Mesenchymal stem cell (in vitro differentiated cells and primary cell): ENCODE measurements at regions not wholly inside any gene's neighbourhood (a gene's known extent, or its start where the extent isn't known, plus 50 kb on each side); places are given as distances from the start of the nearest gene placed in this dataset.
A peak's percentile ranks its signal among the peaks of the same experiment; 100 is the strongest.

ENCODE experiments used
- DNase-seq: peaks from one replicate; pipeline ENCODE4 v3.0.0-alpha.2; 2013
- H2AFZ ChIP-seq: one replicate; pipeline ENCODE4 v1.6.1; 2013; ENCODE audit warnings: low read depth, mild to moderate bottlenecking, control low read depth, inconsistent platforms, low read length, moderate library complexity
- H2AK5ac ChIP-seq: 2 replicates; pipeline ENCODE4 v1.6.1; 2013; ENCODE audit warnings: low read length, moderate library complexity, mild to moderate bottlenecking, inconsistent platforms; ENCODE audit not compliant: severe bottlenecking
- H2BK120ac ChIP-seq: one replicate; pipeline ENCODE4 v1.6.1; 2013; ENCODE audit warnings: low read depth, mild to moderate bottlenecking, inconsistent platforms, low read length, moderate library complexity
- H2BK12ac ChIP-seq, 2 experiments: one replicate each; pipeline ENCODE4 v1.6.1; 2013; ENCODE audit warnings: inconsistent platforms in 2 of 2, low read length in 2 of 2, mild to moderate bottlenecking in 2 of 2, moderate library complexity in 2 of 2, control low read depth in 1 of 2
- H2BK15ac ChIP-seq: one replicate; pipeline ENCODE4 v1.6.1; 2013; ENCODE audit warnings: mild to moderate bottlenecking, low read depth, inconsistent platforms; ENCODE audit not compliant: poor library complexity, severe bottlenecking
- H2BK5ac ChIP-seq: 2 replicates; pipeline ENCODE4 v1.6.1; 2013; ENCODE audit warnings: low read depth, mild to moderate bottlenecking, low read length, control low read depth, inconsistent platforms; ENCODE audit not compliant: poor library complexity, severe bottlenecking
- H3K14ac ChIP-seq, 2 experiments: one replicate each; pipeline ENCODE4 v1.6.1; 2013; ENCODE audit warnings: inconsistent platforms in 2 of 2, low read length in 2 of 2, control low read depth in 1 of 2, mild to moderate bottlenecking in 1 of 2, moderate library complexity in 1 of 2
- H3K18ac ChIP-seq, 2 experiments: one replicate each; pipeline ENCODE4 v1.6.1; 2013; ENCODE audit warnings: inconsistent platforms in 2 of 2, low read length in 2 of 2, control low read depth in 1 of 2, low read depth in 1 of 2, mild to moderate bottlenecking in 1 of 2
- H3K23ac ChIP-seq, 2 experiments: one replicate each; pipeline ENCODE4 v1.6.1; 2013; ENCODE audit warnings: inconsistent platforms in 2 of 2, low read length in 2 of 2, mild to moderate bottlenecking in 2 of 2, moderate library complexity in 2 of 2, control low read depth in 1 of 2
- H3K27ac ChIP-seq: 2 replicates; pipeline ENCODE4 v1.5.1; 2013; ENCODE audit warnings: mild to moderate bottlenecking, moderate library complexity, low read length, control low read depth, inconsistent platforms; ENCODE audit not compliant: poor library complexity, severe bottlenecking
- H3K27me3 ChIP-seq, 2 experiments: 2 replicates each; pipeline versions ENCODE4 v1.6.1 to v1.7.0; 2013; ENCODE audit warnings: low read length in 2 of 2, mild to moderate bottlenecking in 2 of 2, moderate library complexity in 2 of 2, control low read depth in 1 of 2, inconsistent platforms in 1 of 2; ENCODE audit not compliant: control insufficient read depth in 1 of 2, insufficient read depth in 1 of 2
- H3K36me3 ChIP-seq, 2 experiments: 2 replicates each; pipeline versions ENCODE4 v1.6.1 to v1.7.0; 2013; ENCODE audit warnings: low read length in 2 of 2, control low read depth in 1 of 2, inconsistent platforms in 1 of 2, low read depth in 1 of 2, mild to moderate bottlenecking in 1 of 2; ENCODE audit not compliant: insufficient read depth in 2 of 2, control insufficient read depth in 1 of 2
- H3K4ac ChIP-seq, 2 experiments: one replicate each; pipeline ENCODE4 v1.6.1; 2013; ENCODE audit warnings: inconsistent platforms in 2 of 2, low read length in 2 of 2, mild to moderate bottlenecking in 2 of 2, moderate library complexity in 2 of 2, control low read depth in 1 of 2, low read depth in 1 of 2
- H3K4me1 ChIP-seq: 2 replicates; pipeline ENCODE4 v1.6.1; 2013; ENCODE audit warnings: low read depth, low read length, control low read depth; ENCODE audit not compliant: control insufficient read depth, insufficient read depth
- H3K4me2 ChIP-seq: 2 replicates; pipeline ENCODE4 v1.6.1; 2013; ENCODE audit warnings: low read length, mild to moderate bottlenecking, inconsistent platforms; ENCODE audit not compliant: poor library complexity, severe bottlenecking
- H3K4me3 ChIP-seq, 2 experiments: 2 replicates each; pipeline versions ENCODE4 v1.5.1 to v1.7.0; 2013; ENCODE audit warnings: low read length in 2 of 2, mild to moderate bottlenecking in 2 of 2, control low read depth in 1 of 2, low read depth in 1 of 2; ENCODE audit not compliant: insufficient read depth in 1 of 2
- H3K79me1 ChIP-seq: replicated peaks from 2 replicates; pipeline ENCODE4 v1.6.1; 2013; ENCODE audit warnings: mild to moderate bottlenecking, control low read depth, low read length, inconsistent platforms; ENCODE audit not compliant: poor library complexity, severe bottlenecking
- H3K9ac ChIP-seq: 2 replicates; pipeline ENCODE4 v1.7.0; 2013; ENCODE audit warnings: mild to moderate bottlenecking, low read length, moderate library complexity
- H3K9me3 ChIP-seq: 2 replicates; pipeline ENCODE4 v1.7.0; 2013; ENCODE audit warnings: mild to moderate bottlenecking, low read length; ENCODE audit not compliant: control insufficient read depth
- H4K8ac ChIP-seq: one replicate; pipeline ENCODE4 v1.6.1; 2013; ENCODE audit warnings: inconsistent platforms, mild to moderate bottlenecking, low read length, moderate library complexity
- H4K91ac ChIP-seq: one replicate; pipeline ENCODE4 v1.6.1; 2013; ENCODE audit warnings: mild to moderate bottlenecking, low read length, inconsistent platforms
- WGBS: methylation state at CpG from one replicate; pipeline ENCODE4 v1.1.7; 2013; ENCODE audit warnings: mixed read lengths; 5-methylcytosine and 5-hydroxymethylcytosine counted together

DNA sequence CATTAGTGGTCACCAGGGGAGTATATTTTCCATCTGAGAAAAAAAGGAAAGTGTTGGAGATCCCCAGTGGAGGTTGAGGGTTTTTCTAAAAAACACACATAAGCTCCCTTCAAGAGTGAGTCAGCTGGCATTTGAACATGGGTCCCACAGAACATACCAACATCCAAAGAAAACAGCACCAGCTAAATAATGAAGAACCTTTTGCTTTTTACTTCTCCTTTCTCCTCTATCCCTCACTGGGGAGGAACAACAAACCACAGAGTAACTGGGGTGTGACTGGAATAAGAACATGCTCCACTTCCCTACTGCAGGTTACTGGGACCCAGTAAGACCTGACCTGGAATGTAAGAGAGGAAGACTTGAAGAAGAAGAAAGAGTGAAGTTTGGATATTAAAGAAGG lies 56.5 kb upstream of the RAPH1 start:
- no peak overlapping the region for H3K4ac ChIP-seq
- H3K14ac ChIP-seq: no peak overlapping the region
- H2BK120ac ChIP-seq: no peak overlapping the region
- no peak overlapping the region for H4K91ac ChIP-seq
- peaks cover 4% of the 10 kb centered on the region for H3K4me1 ChIP-seq
- H3K79me1 ChIP-seq: no peaks in the 10 kb centered on the region
- no peak overlapping the region for H3K18ac ChIP-seq
- no peak overlapping the region for H2BK12ac ChIP-seq
- no peak overlapping the region for H3K9ac ChIP-seq
- H3K4me3 ChIP-seq: no peak overlapping the region
- H2AK5ac ChIP-seq: no peak overlapping the region
- H3K27ac ChIP-seq: no peak overlapping the region
- H3K36me3 ChIP-seq: no peaks in the 10 kb centered on the region
- no peak overlapping the region for H2BK15ac ChIP-seq
- no peak overlapping the region for H3K23ac ChIP-seq
- H3K27me3 ChIP-seq: no peaks in the 10 kb centered on the region
- no peaks in the 10 kb centered on the region for H3K9me3 ChIP-seq
- H3K4me2 ChIP-seq: no peak overlapping the region
- DNase-seq: no peak
- H4K8ac ChIP-seq: no peak overlapping the region
- no peak overlapping the region for H2BK5ac ChIP-seq
- H2AFZ ChIP-seq: no peak overlapping the region

DNA sequence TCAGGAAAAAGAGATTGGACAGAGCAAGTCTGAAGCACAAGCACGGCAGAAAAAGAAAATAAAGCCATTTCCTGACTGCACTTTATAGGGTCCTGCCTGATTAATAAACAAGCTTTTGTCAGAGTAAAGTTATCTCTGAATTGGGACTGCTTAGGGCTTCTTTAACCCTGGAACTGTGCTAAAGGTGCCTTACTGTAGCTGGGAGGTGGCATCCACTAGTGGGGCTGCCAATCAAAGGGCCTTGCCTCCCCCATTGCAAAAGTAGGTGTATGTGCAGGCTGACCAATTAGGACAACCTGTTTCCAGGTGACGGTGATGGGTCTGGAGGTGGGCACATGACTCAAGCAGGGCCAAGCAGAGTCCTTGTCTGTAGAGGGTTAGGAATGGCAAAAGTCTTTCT lies 57.4 kb upstream of the RAPH1 start:
- Histone ChIP-seq H3K36me3 (no peaks in the 10 kb centered on the region), H2BK12ac (peak overlapping the region; percentile 29 to 75), H2BK5ac (no peak overlapping the region), H3K9me3 (no peaks in the 10 kb centered on the region), H4K91ac (peak overlapping the region; percentile 64), H3K9ac (no peak overlapping the region), H3K23ac (no peak overlapping the region), H3K27ac (no peak overlapping the region), H3K18ac (peak overlapping the region; percentile 6 to 77), H2BK120ac (no peak overlapping the region), H2AK5ac (no peak overlapping the region), H3K27me3 (no peaks in the 10 kb centered on the region), H3K79me1 (no peaks in the 10 kb centered on the region), H3K14ac (no peak overlapping the region), H3K4me2 (no peak overlapping the region), H4K8ac (peak overlapping the region; percentile 27), H2BK15ac (no peak overlapping the region), H2AFZ (peak overlapping the region; percentile 3), H3K4me3 (no peak overlapping the region), H3K4me1 (peaks cover 4% of the 10 kb centered on the region), H3K4ac (peak overlapping the region in 1 of 2 experiments; percentile 66)
- no peak for DNase-seq
- WGBS: 71% methylated on average over 2 of the region's 2 CpGs

DNA sequence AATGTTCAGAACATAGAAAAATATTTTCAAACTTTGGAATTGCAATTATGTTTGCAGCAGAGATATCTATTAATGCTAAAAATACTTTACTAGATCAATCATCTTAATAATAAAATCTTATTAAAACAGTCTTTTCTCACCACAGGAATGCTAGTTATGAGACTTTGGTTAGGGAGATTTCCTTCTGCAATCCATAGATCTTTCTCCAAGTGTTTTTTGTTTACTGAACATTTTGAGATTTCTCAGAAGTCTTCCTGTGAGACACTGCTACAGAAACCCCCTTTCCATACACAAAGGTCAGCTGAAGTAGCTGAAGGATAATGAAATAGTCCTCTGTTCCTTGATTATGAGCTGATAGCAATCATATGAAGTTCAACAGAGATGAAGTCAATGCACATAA lies 59.4 kb upstream of the RAPH1 start:
- no peak overlapping the region for H3K18ac ChIP-seq
- no peak overlapping the region for H3K14ac ChIP-seq
- no peak overlapping the region for H4K91ac ChIP-seq
- no peak overlapping the region for H2BK5ac ChIP-seq
- no peaks in the 10 kb centered on the region for H3K79me1 ChIP-seq
- no peaks in the 10 kb centered on the region for H3K9me3 ChIP-seq
- H2BK120ac ChIP-seq: no peak overlapping the region
- peak overlapping the region; percentile 45 for H3K27ac ChIP-seq
- H3K4me2 ChIP-seq: no peak overlapping the region
- peak; percentile 67 for DNase-seq
- no peak overlapping the region for H2BK15ac ChIP-seq
- H3K4me1 ChIP-seq: peaks cover 4% of the 10 kb centered on the region
- H3K4ac ChIP-seq: no peak overlapping the region
- no peak overlapping the region for H3K9ac ChIP-seq
- no peak overlapping the region for H2AK5ac ChIP-seq
- no peak overlapping the region for H4K8ac ChIP-seq
- no peaks in the 10 kb centered on the region for H3K27me3 ChIP-seq
- H3K36me3 ChIP-seq: no peaks in the 10 kb centered on the region
- H2BK12ac ChIP-seq: no peak overlapping the region
- H3K23ac ChIP-seq: no peak overlapping the region
- no peak overlapping the region for H3K4me3 ChIP-seq
- H2AFZ ChIP-seq: no peak overlapping the region

- Histone ChIP-seq H3K14ac (no peak overlapping the region), H3K79me1 (no peaks in the 10 kb centered on the region), H3K4me2 (no peak overlapping the region), H2AFZ (no peak overlapping the region), H3K9ac (no peak overlapping the region), H4K8ac (no peak overlapping the region), H3K4ac (no peak overlapping the region), H3K9me3 (no peaks in the 10 kb centered on the region), H2BK120ac (no peak overlapping the region), H3K27me3 (no peaks in the 10 kb centered on the region), H3K18ac (peak overlapping the region in 1 of 2 experiments; percentile 19), H3K23ac (no peak overlapping the region), H2BK5ac (no peak overlapping the region), H3K36me3 (no peaks in the 10 kb centered on the region), H4K91ac (no peak overlapping the region), H2AK5ac (no peak overlapping the region), H3K27ac (no peak overlapping the region), H2BK12ac (no peak overlapping the region), H3K4me3 (no peak overlapping the region), H3K4me1 (peaks cover 4% of the 10 kb centered on the region), H2BK15ac (no peak overlapping the region)
- 52% methylated on average over 5 of the region's 5 CpGs for WGBS
- DNase-seq: peak; percentile 60
These were observed 61.1 kb upstream of the RAPH1 start for GRCh38 chr2:203596183-203596582.
